Upper lobe of left lung (tissue), 4 donors: ENCODE measurements at regions not wholly inside any gene's neighbourhood (a gene's known extent, or its start where the extent isn't known, plus 50 kb on each side); places are given as distances from the start of the nearest gene placed in this dataset.

ENCODE experiments used
- POLR2A ChIP-seq, 4 donors: fragments of 450-650 bp; IDR thresholded peaks; one replicate each; pipeline ENCODE4 v1.5.1; 2016 to 2017; ENCODE audit warnings: antibody characterized with exemption in 4 of 4, mild to moderate bottlenecking in 2 of 4
- POLR2AphosphoS5 ChIP-seq, 2 donors: sonication (generic); formaldehyde crosslinking; IDR thresholded peaks; one replicate each; pipeline ENCODE4 v1.5.1; 2017; ENCODE audit warnings: antibody characterized with exemption in 2 of 2
- TF ChIP-seq, protein P1 (sequence below), 6 experiments: fragments of 450-650 bp in 4 of 6; fragments of 200-600 bp in 2 of 6; sonication (generic) in 2 of 6; IDR thresholded peaks; one replicate each; pipeline ENCODE4 v1.5.1; 2016 to 2019; ENCODE audit warnings: antibody characterized with exemption in 6 of 6

DNA sequence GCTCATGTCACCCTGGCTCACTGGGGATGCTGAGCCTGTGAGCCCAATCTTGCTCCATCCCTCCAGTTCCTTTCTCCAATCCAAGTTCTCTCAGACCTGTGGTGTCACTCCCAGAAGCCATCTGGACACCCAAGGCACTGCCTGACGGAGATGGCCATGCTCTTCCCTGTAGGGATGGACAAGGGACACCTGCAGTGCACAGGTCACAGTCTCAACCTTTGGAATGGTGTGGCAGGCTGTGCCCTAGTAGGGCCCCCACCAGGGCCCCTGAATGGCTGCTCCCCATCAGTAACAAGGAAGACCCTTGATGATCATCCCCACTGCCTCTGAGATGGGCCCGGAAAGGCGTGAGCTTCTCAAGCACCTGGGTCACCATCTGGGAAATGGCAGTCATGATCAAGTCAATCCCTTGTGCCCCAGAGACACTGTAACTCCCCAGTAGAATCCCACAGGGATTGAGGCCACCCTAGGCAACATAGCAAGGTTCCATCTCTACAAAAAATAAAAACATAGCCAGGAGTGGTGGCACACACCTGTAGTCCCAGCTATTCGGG, 822.5 kb downstream of the KCNJ18 start:
- TF ChIP-seq, protein P1, sequence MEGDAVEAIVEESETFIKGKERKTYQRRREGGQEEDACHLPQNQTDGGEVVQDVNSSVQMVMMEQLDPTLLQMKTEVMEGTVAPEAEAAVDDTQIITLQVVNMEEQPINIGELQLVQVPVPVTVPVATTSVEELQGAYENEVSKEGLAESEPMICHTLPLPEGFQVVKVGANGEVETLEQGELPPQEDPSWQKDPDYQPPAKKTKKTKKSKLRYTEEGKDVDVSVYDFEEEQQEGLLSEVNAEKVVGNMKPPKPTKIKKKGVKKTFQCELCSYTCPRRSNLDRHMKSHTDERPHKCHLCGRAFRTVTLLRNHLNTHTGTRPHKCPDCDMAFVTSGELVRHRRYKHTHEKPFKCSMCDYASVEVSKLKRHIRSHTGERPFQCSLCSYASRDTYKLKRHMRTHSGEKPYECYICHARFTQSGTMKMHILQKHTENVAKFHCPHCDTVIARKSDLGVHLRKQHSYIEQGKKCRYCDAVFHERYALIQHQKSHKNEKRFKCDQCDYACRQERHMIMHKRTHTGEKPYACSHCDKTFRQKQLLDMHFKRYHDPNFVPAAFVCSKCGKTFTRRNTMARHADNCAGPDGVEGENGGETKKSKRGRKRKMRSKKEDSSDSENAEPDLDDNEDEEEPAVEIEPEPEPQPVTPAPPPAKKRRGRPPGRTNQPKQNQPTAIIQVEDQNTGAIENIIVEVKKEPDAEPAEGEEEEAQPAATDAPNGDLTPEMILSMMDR (IDR thresholded peaks at IDR 0.05) = no peak
- no peak for TF ChIP-seq POLR2AphosphoS5 (IDR thresholded peaks at IDR 0.05)
- TF ChIP-seq POLR2A (IDR thresholded peaks at IDR 0.05) = no peak
